SK-N-SH (cell line): ENCODE measurements at regions not wholly inside any gene's neighbourhood (a gene's known extent, or its start where the extent isn't known, plus 50 kb on each side); places are given as distances from the start of the nearest gene placed in this dataset.

Experiments
- CTCF ChIA-PET: fragments of 300-600, 350-600 bp; formaldehyde crosslinking; extraction: SDS; loops from one replicate; lab custom pipeline; 2021; lab: Yijun Ruan, JAX
- POLR2A ChIA-PET: fragments of 350-600 bp; sonication (Branson Sonifier 250); formaldehyde crosslinking; extraction: SDS; loops from one replicate; lab custom pipeline; 2020; ENCODE audit warnings: antibody characterized with exemption, inconsistent platforms; lab: Yijun Ruan, JAX
- DNase-seq: peaks from one replicate; pipeline ENCODE4 v3.0.0; 2012
- H2AFZ ChIP-seq: fragments of 200-600 bp; sonication (generic); 2 replicates; pipeline ENCODE4 v1.8.1; 2016; ENCODE audit warnings: antibody characterized with exemption, mild to moderate bottlenecking, low read depth
- H3F3A ChIP-seq: fragments of 200-600 bp; sonication (generic); replicated peaks from 2 replicates; pipeline ENCODE3; 2016; ENCODE audit warnings: antibody characterized with exemption, mild to moderate bottlenecking; ENCODE audit not compliant: insufficient read depth
- H3K27ac ChIP-seq, 2 experiments: fragments of 200-500 bp in 1 of 2; fragments of 200-600 bp in 1 of 2; sonication (Bioruptor generic) in 1 of 2; sonication (generic), shearing (Covaris generic) in 1 of 2; 2 replicates each; pipeline versions ENCODE4 v1.5.1 to v1.6.1; 2014 to 2016; ENCODE audit warnings: low read depth in 2 of 2, inconsistent platforms in 1 of 2, low read length in 1 of 2, mild to moderate bottlenecking in 1 of 2, mixed read lengths in 1 of 2
- H3K27me3 ChIP-seq: fragments of 200-600 bp; sonication (generic), shearing (Covaris generic); 2 replicates; pipeline ENCODE4 v1.6.1; 2016; ENCODE audit warnings: mixed run types; ENCODE audit not compliant: insufficient read depth
- H3K36me3 ChIP-seq, 2 experiments: fragments of 200-500 bp in 1 of 2; fragments of 200-600 bp in 1 of 2; sonication (Bioruptor generic) in 1 of 2; sonication (generic) in 1 of 2; replicated peaks in 1 of 2; 2 replicates each; pipeline versions ENCODE3 to v1.5.1; 2014 to 2016; ENCODE audit warnings: low read length in 1 of 2, mild to moderate bottlenecking in 1 of 2; ENCODE audit not compliant: insufficient read depth in 2 of 2, control insufficient read depth in 1 of 2
- H3K4me1 ChIP-seq, 2 experiments: fragments of 200-500 bp in 1 of 2; fragments of 200-600 bp in 1 of 2; sonication (Bioruptor generic) in 1 of 2; sonication (generic), shearing (Covaris generic) in 1 of 2; 2 replicates each; pipeline versions ENCODE4 v1.5.1 to v1.6.1; 2014 to 2016; ENCODE audit warnings: low read depth in 1 of 2, low read length in 1 of 2, mixed run types in 1 of 2; ENCODE audit not compliant: insufficient read depth in 2 of 2, control insufficient read depth in 1 of 2
- H3K4me2 ChIP-seq: fragments of 200-600 bp; sonication (generic), shearing (Covaris generic); 2 replicates; pipeline ENCODE4 v1.6.1; 2017; ENCODE audit warnings: mixed run types
- H3K4me3 ChIP-seq, 2 experiments: fragments of 200-500 bp in 1 of 2; fragments of 200-600 bp in 1 of 2; sonication (Bioruptor generic) in 1 of 2; sonication (generic), shearing (Covaris generic) in 1 of 2; 2 replicates each; pipeline versions ENCODE4 v1.5.1 to v1.8.1; 2014 to 2016; ENCODE audit warnings: low read depth in 2 of 2, inconsistent platforms in 1 of 2, low read length in 1 of 2, mild to moderate bottlenecking in 1 of 2, mixed read lengths in 1 of 2, moderate library complexity in 1 of 2
- H3K79me2 ChIP-seq: fragments of 200-600 bp; sonication (generic); 2 replicates; pipeline ENCODE4 v1.8.1; 2017; ENCODE audit warnings: mild to moderate bottlenecking; ENCODE audit not compliant: insufficient read depth
- H3K9ac ChIP-seq: fragments of 200-600 bp; sonication (generic); 2 replicates; pipeline ENCODE4 v1.6.1; 2017; ENCODE audit warnings: mixed run types
- H3K9me2 ChIP-seq: fragments of 200-600 bp; sonication (generic); 2 replicates; pipeline ENCODE4 v1.6.1; 2017; ENCODE audit warnings: mixed run types
- H3K9me3 ChIP-seq: fragments of 200-600 bp; sonication (generic); 2 replicates; pipeline ENCODE4 v1.6.1; 2017; ENCODE audit warnings: mixed run types, mild to moderate bottlenecking, moderate library complexity
- H4K20me1 ChIP-seq: fragments of 200-600 bp; sonication (generic); 2 replicates; pipeline ENCODE4 v1.6.1; 2017; ENCODE audit warnings: mild to moderate bottlenecking, mixed run types; ENCODE audit not compliant: insufficient read depth
- EP300 ChIP-seq, 2 experiments: IDR thresholded peaks; 2 replicates each; pipeline versions ENCODE4 v1.4.0 to v1.6.1; 2012; ENCODE audit warnings: borderline replicate concordance in 1 of 2, low read depth in 1 of 2, low read length in 1 of 2
- FOSL2 ChIP-seq: IDR thresholded peaks from 2 replicates; pipeline ENCODE4 v1.4.0; 2012; ENCODE audit warnings: low read depth, mild to moderate bottlenecking, moderate library complexity, borderline replicate concordance
- FOXJ3 ChIP-seq: sonication (generic); formaldehyde crosslinking; IDR thresholded peaks from 2 replicates; pipeline ENCODE4 v1.5.1; 2020; ENCODE audit warnings: mild to moderate bottlenecking, missing genetic modification reagents
- JUND ChIP-seq: IDR thresholded peaks from 2 replicates; pipeline ENCODE4 v1.4.0; 2012
- MEF2A ChIP-seq: IDR thresholded peaks from 2 replicates; pipeline ENCODE4 v1.4.0; 2012; ENCODE audit warnings: low read depth, borderline replicate concordance
- MXI1 ChIP-seq: IDR thresholded peaks from 2 replicates; pipeline ENCODE4 v1.6.1; 2012; ENCODE audit warnings: mild to moderate bottlenecking, low read depth, low read length, improper control_type of control experiment
- RFX5 ChIP-seq: IDR thresholded peaks from 2 replicates; pipeline ENCODE4 v1.6.1; 2012; ENCODE audit warnings: mild to moderate bottlenecking, improper control_type of control experiment, low read length
- RXRA ChIP-seq: IDR thresholded peaks from 2 replicates; pipeline ENCODE4 v1.4.0; 2012; ENCODE audit warnings: low read depth, mild to moderate bottlenecking, borderline replicate concordance
- SIN3A ChIP-seq: IDR thresholded peaks from 2 replicates; pipeline ENCODE4 v1.6.1; 2012; ENCODE audit warnings: low read depth, mild to moderate bottlenecking, low read length, moderate library complexity, borderline replicate concordance
- SMC3 ChIP-seq: IDR thresholded peaks from 2 replicates; pipeline ENCODE4 v1.6.1; 2012; ENCODE audit warnings: low read depth, low read length, improper control_type of control experiment
- TAF1 ChIP-seq: IDR thresholded peaks from 2 replicates; pipeline ENCODE4 v1.6.1; 2012; ENCODE audit warnings: low read depth, mild to moderate bottlenecking, low read length, moderate library complexity, borderline replicate concordance
- TCF12 ChIP-seq: IDR thresholded peaks from 2 replicates; pipeline ENCODE4 v1.4.0; 2012
- TEAD4 ChIP-seq: IDR thresholded peaks from 2 replicates; pipeline ENCODE4 v1.4.0; 2012; ENCODE audit warnings: mild to moderate bottlenecking, borderline replicate concordance; ENCODE audit not compliant: insufficient read depth
- YY1 ChIP-seq: IDR thresholded peaks from 2 replicates; pipeline ENCODE4 v1.4.0; 2012; ENCODE audit warnings: low read depth, mild to moderate bottlenecking
- WGBS: methylation state at CpG from one replicate; pipeline ENCODE4 v1.1.6; 2017; ENCODE audit warnings: low lambda C conversion rate; 5-methylcytosine and 5-hydroxymethylcytosine counted together
- TF ChIP-seq, protein P1 (sequence below): IDR thresholded peaks from 2 replicates; pipeline ENCODE4 v1.4.0; 2012; ENCODE audit warnings: low read depth
- TF ChIP-seq, protein P2 (sequence below): fragments of 200-600 bp; sonication (generic); IDR thresholded peaks from 2 replicates; pipeline ENCODE4 v1.6.1; 2017; ENCODE audit warnings: antibody characterized with exemption, mild to moderate bottlenecking, moderate library complexity
- TF ChIP-seq, protein P3 (sequence below): IDR thresholded peaks from 2 replicates; pipeline ENCODE4 v1.6.1; 2012; ENCODE audit warnings: mild to moderate bottlenecking, low read depth, low read length, moderate library complexity

DNA sequence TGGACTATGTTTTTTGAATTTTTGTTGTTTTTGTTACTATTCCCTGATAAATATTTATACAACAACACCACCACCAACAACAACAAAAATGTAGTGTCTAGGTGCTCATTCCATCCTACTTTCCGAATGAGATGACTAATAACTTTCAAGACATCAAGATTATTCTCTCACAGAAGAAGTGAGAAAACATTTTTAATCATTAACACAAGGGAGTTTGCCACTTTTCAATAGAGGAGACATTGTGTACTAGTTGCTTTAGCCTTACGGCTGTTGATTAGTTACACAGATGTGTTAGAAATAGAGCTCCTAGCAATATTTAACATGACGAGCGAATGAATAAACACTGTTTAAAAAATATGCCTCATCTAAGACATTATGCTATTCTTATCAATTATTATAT is 898.8 kb downstream of the C4orf33 start:
- DNase-seq = no peak
- Histone ChIP-seq H4K20me1 (no peaks in the 10 kb centered on the region), H3F3A (no peaks in the 10 kb centered on the region), H2AFZ (no peak overlapping the region), H3K4me1 (no peaks in the 10 kb centered on the region), H3K9ac (no peak overlapping the region), H3K27ac (no peak overlapping the region), H3K9me2 (no peaks in the 10 kb centered on the region), H3K9me3 (no peaks in the 10 kb centered on the region)
- TF ChIP-seq YY1 (no peak), RXRA (no peak), MEF2A (no peak), JUND (no peak), FOXJ3 (CRISPR knock-in tag) (no peak), RFX5 (no peak), EP300 (IDR thresholded peaks at IDR 0.05; ENCODE audit: borderline replicate concordance in 1 of 2, low read depth in 1 of 2, low read length in 1 of 2) (no peak), TCF12 (no peak)
- TF ChIP-seq, all 33 proteins: peak for 0
- POLR2A ChIA-PET = no interaction called here
- no peaks in the 10 kb centered on the region for H3K27me3 ChIP-seq
- H3K4me2 ChIP-seq = no peak overlapping the region
- H3K4me3 ChIP-seq = no peak overlapping the region
- no peaks in the 10 kb centered on the region for H3K36me3 ChIP-seq
- CTCF ChIA-PET = no interaction called here
- H3K79me2 ChIP-seq = no peaks in the 10 kb centered on the region
- 29% methylated on average over 4 of the region's 4 CpGs for WGBS

DNA sequence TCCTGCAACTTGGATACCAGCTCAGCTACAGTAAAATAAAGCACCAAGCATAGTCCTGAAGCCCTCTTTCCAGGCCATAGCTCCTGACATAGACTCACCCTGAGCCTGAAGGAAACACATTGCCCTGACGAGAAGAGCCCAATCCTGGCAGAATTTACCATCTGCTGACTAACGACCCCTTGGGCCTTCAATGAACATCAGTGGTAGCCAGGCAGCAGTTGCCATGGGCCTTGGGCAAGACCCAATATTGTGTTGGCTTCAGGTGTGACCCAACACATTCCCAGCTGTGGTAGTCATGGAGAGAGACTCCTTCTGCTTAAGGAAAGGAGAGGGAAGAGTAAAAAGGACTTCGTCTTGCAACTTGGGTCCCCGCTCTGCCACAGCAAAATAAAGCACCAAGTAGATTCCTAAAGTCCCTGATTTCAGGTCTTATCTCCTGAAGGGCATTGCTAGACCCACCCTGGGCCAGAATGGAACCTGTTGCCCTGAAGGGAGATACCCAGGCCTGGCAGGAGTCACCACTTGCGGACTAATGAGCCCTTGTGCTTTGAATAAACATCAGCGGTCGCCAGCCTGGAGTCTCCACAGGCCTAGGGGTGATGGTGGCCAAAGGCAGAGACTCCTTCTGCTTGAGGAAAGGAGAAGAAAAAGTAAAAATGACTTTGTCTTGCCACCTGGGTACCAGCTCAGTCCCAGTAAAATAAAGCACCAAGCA is 902.6 kb downstream of the C4orf33 start:
- CTCF ChIA-PET = no interaction called here
- H3K9me2 ChIP-seq = no peaks in the 10 kb centered on the region
- no peaks in the 10 kb centered on the region for H3F3A ChIP-seq
- H4K20me1 ChIP-seq = no peaks in the 10 kb centered on the region
- no peak for TF ChIP-seq FOXJ3 (CRISPR knock-in tag)
- no peak for TF ChIP-seq MXI1
- TF ChIP-seq, protein P1, sequence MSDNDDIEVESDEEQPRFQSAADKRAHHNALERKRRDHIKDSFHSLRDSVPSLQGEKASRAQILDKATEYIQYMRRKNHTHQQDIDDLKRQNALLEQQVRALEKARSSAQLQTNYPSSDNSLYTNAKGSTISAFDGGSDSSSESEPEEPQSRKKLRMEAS = no peak
- TF ChIP-seq, protein P2, sequence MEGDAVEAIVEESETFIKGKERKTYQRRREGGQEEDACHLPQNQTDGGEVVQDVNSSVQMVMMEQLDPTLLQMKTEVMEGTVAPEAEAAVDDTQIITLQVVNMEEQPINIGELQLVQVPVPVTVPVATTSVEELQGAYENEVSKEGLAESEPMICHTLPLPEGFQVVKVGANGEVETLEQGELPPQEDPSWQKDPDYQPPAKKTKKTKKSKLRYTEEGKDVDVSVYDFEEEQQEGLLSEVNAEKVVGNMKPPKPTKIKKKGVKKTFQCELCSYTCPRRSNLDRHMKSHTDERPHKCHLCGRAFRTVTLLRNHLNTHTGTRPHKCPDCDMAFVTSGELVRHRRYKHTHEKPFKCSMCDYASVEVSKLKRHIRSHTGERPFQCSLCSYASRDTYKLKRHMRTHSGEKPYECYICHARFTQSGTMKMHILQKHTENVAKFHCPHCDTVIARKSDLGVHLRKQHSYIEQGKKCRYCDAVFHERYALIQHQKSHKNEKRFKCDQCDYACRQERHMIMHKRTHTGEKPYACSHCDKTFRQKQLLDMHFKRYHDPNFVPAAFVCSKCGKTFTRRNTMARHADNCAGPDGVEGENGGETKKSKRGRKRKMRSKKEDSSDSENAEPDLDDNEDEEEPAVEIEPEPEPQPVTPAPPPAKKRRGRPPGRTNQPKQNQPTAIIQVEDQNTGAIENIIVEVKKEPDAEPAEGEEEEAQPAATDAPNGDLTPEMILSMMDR = no peak
- TF ChIP-seq, protein P3, sequence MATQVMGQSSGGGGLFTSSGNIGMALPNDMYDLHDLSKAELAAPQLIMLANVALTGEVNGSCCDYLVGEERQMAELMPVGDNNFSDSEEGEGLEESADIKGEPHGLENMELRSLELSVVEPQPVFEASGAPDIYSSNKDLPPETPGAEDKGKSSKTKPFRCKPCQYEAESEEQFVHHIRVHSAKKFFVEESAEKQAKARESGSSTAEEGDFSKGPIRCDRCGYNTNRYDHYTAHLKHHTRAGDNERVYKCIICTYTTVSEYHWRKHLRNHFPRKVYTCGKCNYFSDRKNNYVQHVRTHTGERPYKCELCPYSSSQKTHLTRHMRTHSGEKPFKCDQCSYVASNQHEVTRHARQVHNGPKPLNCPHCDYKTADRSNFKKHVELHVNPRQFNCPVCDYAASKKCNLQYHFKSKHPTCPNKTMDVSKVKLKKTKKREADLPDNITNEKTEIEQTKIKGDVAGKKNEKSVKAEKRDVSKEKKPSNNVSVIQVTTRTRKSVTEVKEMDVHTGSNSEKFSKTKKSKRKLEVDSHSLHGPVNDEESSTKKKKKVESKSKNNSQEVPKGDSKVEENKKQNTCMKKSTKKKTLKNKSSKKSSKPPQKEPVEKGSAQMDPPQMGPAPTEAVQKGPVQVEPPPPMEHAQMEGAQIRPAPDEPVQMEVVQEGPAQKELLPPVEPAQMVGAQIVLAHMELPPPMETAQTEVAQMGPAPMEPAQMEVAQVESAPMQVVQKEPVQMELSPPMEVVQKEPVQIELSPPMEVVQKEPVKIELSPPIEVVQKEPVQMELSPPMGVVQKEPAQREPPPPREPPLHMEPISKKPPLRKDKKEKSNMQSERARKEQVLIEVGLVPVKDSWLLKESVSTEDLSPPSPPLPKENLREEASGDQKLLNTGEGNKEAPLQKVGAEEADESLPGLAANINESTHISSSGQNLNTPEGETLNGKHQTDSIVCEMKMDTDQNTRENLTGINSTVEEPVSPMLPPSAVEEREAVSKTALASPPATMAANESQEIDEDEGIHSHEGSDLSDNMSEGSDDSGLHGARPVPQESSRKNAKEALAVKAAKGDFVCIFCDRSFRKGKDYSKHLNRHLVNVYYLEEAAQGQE = no peak
- TF ChIP-seq SIN3A = no peak
- TF ChIP-seq FOSL2 = no peak
- TF ChIP-seq JUND = no peak
- TF ChIP-seq TAF1 = no peak
- TF ChIP-seq TEAD4 = no peak
- no peak for TF ChIP-seq SMC3
- no peak for TF ChIP-seq RXRA
- H3K79me2 ChIP-seq = no peaks in the 10 kb centered on the region
- H3K36me3 ChIP-seq = no peaks in the 10 kb centered on the region
- WGBS = 22% methylated on average over 7 of the region's 7 CpGs
- no peaks in the 10 kb centered on the region for H3K4me1 ChIP-seq
- no peaks in the 10 kb centered on the region for H3K9me3 ChIP-seq
- no peak overlapping the region for H3K27ac ChIP-seq
- no peaks in the 10 kb centered on the region for H3K27me3 ChIP-seq
- POLR2A ChIA-PET = no interaction called here
- H2AFZ ChIP-seq = no peak overlapping the region
- H3K4me3 ChIP-seq = no peak overlapping the region
- H3K9ac ChIP-seq = no peak overlapping the region
- no peak overlapping the region for H3K4me2 ChIP-seq
- no peak for DNase-seq
